ENCODE measurements at regions not wholly inside any gene's neighbourhood (a gene's known extent, or its start where the extent isn't known, plus 50 kb on each side); places are given as distances from the start of the nearest gene placed in this dataset.

DNA sequence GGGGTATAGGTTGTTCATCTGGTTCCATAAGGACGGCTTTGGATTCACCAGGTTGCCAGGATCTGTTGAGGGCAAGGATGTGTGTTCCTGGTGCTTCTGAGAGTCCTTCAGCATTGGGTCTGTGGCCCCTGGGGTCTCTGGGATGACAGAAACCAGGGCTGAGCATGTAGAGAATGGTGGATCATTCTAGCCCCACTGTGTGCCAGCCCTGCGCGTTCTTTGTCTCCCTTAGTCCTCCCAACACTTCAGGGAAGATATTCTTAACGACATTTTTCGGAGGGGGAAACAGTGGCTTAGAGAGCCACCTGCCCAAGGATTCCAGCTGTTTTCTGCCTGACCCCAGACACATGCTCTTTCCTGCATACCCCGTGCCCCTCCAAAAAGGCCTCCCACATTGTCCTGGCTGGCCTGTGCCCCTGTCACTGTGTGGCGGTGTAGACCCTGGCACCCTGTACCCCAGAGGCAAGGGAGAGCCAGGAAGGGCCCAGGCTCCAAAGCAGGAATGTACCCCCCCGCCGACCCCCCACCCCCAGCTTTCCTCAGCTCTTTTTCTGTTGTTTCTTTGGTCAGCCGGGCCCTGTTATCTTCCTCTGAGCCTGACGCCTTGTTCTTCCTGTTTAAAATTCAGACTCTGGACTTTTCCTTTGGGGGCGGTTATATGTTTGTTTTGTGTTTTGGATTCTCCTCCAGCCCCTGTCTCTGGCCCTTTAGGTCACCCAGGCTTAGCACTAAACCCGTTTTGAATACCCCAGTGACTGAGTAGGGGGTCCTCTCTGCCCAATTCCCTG, 57.8 kb upstream of the SMAD6 start:
- TF ChIP-seq, protein P1, sequence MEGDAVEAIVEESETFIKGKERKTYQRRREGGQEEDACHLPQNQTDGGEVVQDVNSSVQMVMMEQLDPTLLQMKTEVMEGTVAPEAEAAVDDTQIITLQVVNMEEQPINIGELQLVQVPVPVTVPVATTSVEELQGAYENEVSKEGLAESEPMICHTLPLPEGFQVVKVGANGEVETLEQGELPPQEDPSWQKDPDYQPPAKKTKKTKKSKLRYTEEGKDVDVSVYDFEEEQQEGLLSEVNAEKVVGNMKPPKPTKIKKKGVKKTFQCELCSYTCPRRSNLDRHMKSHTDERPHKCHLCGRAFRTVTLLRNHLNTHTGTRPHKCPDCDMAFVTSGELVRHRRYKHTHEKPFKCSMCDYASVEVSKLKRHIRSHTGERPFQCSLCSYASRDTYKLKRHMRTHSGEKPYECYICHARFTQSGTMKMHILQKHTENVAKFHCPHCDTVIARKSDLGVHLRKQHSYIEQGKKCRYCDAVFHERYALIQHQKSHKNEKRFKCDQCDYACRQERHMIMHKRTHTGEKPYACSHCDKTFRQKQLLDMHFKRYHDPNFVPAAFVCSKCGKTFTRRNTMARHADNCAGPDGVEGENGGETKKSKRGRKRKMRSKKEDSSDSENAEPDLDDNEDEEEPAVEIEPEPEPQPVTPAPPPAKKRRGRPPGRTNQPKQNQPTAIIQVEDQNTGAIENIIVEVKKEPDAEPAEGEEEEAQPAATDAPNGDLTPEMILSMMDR (IDR thresholded peaks at IDR 0.05; ENCODE audit: low read depth, low read length, missing control alignments) = no peak
- in situ Hi-C loops (cut with HindIII; ENCODE audit: low sequenced_read_pairs) = no loop called here
- no peak for DNase-seq (ENCODE audit: low read depth)

GRCh38 chr15:66644869-66645268, 57.2 kb upstream of the SMAD6 start:
- TF ChIP-seq, protein P1 (IDR thresholded peaks at IDR 0.05; ENCODE audit: low read depth, low read length, missing control alignments) = no peak
- H3K4me3 ChIP-seq (ENCODE audit: low read depth, low read length) = no peak overlapping the region
- no peak for DNase-seq (ENCODE audit: low read depth)
- in situ Hi-C loops (cut with HindIII; ENCODE audit: low sequenced_read_pairs) = no loop called here

More for the DNA sequence above, 57.8 kb upstream of the SMAD6 start:
- H3K4me3 ChIP-seq (ENCODE audit: low read depth, low read length) = no peak overlapping the region

GRCh38 chr15:66646308-66646707, 55.7 kb upstream of the SMAD6 start:
- no peak overlapping the region for H3K4me3 ChIP-seq (ENCODE audit: low read depth, low read length)
- in situ Hi-C loops (cut with HindIII; ENCODE audit: low sequenced_read_pairs) = no loop called here
- DNase-seq (ENCODE audit: low read depth) = no peak
- TF ChIP-seq, protein P1 (IDR thresholded peaks at IDR 0.05; ENCODE audit: low read depth, low read length, missing control alignments) = no peak

DNA sequence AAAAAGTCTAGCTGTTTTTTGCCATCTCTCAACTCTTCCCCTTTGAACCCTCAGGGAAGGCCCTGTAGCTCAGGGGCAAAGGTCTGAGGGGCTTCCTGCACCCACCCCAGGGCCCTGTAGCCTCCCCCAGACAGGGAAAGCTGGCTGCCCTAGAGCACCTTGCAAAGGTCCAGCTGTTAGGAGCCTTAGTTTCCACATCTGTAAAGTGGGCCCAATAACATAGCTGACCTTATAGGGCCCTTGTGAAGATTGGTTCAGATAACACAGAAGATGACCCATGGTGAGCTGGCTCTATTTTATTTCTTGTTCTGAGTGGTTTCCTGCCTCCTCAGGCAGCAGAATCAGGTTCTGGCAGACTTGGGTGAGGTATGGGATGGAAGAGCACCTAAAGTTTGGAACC, 55.2 kb upstream of the SMAD6 start:
- TF ChIP-seq, protein P1 (IDR thresholded peaks at IDR 0.05; ENCODE audit: low read depth, low read length, missing control alignments) = no peak
- no peak for DNase-seq (ENCODE audit: low read depth)
- no peak overlapping the region for H3K4me3 ChIP-seq (ENCODE audit: low read depth, low read length)
- in situ Hi-C loops (cut with HindIII; ENCODE audit: low sequenced_read_pairs) = no loop called here

DNA sequence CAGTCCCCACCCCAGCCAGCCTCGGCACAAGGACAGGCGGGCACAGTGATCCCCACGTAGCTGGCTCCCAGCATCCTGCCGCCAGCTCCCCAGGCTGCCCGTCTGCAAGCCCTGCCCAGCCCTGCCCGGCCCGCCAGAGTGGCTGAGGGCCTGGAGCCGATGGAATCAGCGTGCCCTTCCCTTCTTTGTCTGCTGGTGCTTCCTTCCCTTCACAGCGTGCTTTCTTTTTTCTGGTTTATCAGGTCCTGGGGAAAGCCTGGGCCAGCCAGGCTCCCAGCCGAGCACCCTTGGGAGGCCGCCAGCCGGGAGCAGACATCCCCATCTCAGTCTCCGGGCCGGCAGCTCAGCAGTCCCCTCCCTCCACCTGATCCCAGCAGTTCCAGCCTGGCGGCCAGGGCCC, 54.7 kb upstream of the SMAD6 start:
- TF ChIP-seq, protein P1 (IDR thresholded peaks at IDR 0.05; ENCODE audit: low read depth, low read length, missing control alignments) = no peak
- in situ Hi-C loops (cut with HindIII; ENCODE audit: low sequenced_read_pairs) = no loop called here
- no peak for DNase-seq (ENCODE audit: low read depth)
- H3K4me3 ChIP-seq (ENCODE audit: low read depth, low read length) = no peak overlapping the region

DNA sequence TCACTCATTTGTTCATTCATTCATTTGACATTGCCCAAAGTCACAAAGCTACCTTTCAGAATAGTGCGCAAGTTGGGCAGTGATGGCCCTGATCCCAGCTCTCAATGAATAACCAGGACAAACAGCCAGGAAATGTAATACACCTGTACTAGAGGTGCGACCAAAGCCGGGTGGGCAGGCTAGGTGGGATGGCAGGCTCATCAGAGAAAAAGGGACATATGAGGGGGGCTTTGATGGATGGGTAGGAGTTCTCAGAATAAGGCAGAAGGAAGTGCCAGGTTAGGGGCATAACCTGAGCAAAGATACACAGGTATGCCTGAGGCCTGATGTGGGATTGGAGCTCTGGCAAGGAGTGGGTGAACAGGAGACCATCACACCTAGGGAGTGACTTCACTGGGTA, 53.4 kb upstream of the SMAD6 start:
- DNase-seq (ENCODE audit: low read depth) = no peak
- no peak overlapping the region for H3K4me3 ChIP-seq (ENCODE audit: low read depth, low read length)
- TF ChIP-seq, protein P1 (IDR thresholded peaks at IDR 0.05; ENCODE audit: low read depth, low read length, missing control alignments) = no peak
- in situ Hi-C loops (cut with HindIII; ENCODE audit: low sequenced_read_pairs) = no loop called here

Measured in astrocyte of the cerebellum (primary cell).